ENCODE measurements at regions not wholly inside any gene's neighbourhood (a gene's known extent, or its start where the extent isn't known, plus 50 kb on each side); places are given as distances from the start of the nearest gene placed in this dataset.
"Not testable (repeated sequence)": the region's sequence is repeated elsewhere in the genome, so short reads cannot be mapped to it uniquely, and the experiment has no call there.

DNA sequence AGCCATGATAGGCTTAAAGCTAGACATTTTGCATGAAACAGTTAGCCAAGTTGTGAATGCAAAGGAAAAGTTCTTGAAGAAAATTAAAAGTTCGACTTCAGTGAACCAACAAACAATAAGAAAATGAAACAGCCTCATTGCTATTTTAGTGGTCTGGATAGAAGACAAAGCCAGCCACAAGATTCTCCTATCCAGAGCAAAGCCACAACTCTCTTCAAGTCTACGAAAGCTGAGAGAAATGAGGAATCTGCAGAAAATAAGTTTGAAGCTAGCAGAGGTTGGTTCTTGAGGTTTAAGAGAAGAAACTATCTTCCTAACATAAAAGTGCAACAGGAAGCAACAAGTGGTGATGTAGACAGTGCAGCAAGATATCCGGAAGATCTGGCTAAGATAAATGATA lies 271.4 kb upstream of the GRM3 start:
- DNase-seq, result no peak

GRCh38 chr7:86366946-86367345 lies 276.8 kb upstream of the GRM3 start:
- DNase-seq, result no peak

DNA sequence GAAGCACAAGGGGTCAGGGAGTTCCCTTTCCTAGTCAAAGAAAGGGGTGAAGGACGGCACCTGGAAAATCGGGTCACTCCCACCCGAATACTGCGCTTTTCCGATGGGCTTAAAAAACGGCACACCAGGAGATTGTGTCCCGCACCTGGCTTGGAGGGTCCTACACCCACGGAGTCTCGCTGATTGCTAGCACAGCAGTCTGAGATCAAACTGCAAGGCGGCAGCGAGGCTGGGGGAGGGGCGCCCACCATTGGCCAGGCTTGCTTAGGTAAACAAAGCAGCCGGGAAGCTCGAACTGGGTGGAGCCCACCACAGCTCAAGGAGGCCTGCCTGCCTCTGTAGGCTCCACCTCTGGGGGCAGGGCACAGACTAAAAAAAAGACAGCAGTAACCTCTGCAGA lies 303.3 kb upstream of the GRM3 start:
- DNase-seq, result not testable (repeated sequence)

- DNase-seq, result no peak
Observed at GRCh38 chr7:86339051-86339450, 304.7 kb upstream of the GRM3 start.

GRCh38 chr7:86328801-86329433 lies 314.8 kb upstream of the GRM3 start:
- no peak for DNase-seq

DNA sequence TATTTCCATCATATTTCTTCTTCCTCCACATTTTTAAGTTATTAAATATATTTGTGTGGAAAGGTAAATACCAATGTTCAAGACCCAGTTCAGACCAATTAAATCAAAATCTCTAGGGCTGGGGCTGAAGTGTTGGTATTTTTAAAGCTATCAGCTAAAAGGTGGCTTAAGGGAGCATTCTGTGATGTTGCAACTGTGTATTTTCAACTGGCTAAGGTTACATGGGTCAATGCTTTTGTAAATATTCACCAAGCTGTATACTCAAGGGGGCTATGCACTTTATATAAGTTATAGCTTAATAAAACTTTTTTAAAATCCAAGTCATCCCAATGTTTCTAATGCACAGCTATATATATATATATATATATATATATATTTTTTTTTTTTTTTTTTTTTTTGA lies 316.9 kb upstream of the GRM3 start:
- no peak for DNase-seq

- DNase-seq, result no peak
Observed at GRCh38 chr7:86320889-86321288, 322.8 kb upstream of the GRM3 start.

- DNase-seq, result no peak
Observed at GRCh38 chr7:86320341-86320740, 323.4 kb upstream of the GRM3 start.

DNA sequence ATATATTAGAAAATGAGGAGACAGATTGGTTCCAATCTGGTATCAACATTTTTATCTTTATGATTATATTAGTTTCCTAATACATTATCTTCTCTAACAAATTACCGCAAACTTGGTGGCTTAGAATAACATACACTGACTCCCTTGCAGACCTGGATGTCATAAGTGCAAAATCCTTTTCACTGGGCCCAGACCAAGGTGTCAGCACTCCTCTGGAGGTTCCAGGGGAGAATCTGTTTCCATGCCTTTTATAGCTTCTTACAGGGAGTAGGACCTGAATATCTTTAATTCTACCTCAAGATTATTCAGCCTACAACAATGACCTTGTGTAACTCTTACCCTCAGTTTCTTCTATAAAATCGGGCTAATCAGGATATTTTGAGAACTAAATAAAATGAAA lies 329.9 kb upstream of the GRM3 start:
- DNase-seq, result no peak

DNA sequence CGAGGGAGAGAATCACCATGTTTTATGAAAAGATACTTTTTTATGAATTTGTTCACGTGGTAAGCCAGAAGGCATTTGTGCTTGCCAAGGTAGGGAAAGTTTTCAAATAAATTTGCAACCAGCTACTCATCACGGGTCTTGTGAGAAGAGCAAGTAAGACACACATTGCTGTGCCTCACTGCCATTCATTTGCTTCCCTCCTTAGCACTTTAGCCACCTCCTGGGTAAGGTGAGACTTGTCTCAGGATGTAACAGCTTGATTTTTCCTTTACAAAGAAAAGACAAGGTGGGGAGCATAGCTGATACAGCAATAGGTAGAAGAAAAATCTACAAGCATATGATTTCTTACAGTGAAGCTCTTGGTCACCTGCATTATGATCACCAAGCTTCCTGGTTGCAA lies 342.4 kb upstream of the GRM3 start:
- no peak for DNase-seq

DNA sequence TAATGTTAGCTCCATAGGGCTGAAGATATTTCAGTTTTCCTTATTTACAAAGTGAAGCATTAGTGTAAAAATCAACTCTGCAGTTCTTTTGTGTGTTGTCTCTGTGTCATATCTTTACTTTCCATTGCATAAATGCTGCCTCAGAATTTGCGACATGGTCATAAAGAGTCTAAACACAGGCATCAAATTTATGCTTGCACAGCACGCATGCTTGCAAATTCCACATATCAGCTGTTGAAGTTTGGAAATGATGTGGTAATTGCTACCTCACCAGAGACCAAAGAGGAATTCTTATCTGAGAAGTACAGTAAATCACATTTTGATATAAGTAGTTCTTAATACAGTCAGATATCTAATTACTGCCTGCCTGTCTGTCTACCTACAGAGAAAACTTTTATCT lies 348.2 kb upstream of the GRM3 start:
- DNase-seq, result no peak

DNA sequence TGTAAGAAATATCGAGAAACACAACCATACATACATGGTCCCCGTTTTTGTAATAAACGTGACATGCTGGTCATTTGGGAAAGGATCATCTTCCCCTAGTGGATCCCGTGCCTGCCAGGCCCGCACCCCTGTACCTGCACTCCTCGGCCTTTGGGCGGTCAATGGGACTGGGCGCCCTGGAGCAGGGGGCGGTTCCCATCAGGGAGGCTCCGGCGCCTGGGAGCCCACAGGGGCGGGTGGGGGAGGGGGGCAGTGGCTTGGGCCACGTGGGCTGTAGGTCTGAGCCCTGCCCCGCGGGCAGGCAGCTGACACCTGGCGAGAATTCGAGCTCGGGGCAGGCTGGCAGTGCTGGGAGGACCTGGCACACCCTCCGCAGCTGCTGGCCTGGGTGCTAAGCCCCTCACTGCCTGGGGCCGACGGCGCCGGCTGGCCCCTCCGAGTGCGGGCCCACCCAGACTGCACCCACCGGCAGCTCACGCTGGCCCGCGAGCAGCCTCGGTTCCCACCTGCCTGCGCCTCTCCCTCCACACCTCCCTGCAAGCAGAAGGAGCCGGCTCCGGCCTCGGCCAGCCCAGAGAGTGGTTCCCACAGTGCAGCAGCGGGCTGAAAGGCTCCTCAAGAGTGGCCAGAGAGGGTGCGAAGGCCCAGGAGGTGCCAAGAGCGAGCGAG lies 361.6 kb upstream of the GRM3 start:
- DNase-seq, result no peak

- no peak for DNase-seq
Observed at GRCh38 chr7:86280150-86280549, 363.6 kb upstream of the GRM3 start.

DNA sequence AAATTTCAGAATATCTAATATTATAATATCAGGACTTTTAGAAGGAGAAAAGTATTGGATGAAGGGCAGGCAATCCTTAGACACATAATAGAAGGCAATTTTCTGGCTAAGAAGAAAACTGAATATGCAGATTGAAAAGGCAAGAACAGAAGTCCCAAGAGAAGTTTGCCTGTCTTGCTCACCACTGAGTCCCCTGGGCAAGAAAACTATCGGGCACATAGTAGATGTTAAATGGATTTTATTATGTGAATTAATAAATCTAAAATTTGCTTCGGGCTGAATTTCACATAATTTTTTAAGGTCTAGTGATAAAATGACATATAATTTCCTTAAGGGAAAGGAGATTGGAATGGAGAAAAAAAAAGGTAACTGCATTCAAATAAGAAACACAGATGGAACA lies 380.9 kb upstream of the GRM3 start:
- no peak for DNase-seq

DNA sequence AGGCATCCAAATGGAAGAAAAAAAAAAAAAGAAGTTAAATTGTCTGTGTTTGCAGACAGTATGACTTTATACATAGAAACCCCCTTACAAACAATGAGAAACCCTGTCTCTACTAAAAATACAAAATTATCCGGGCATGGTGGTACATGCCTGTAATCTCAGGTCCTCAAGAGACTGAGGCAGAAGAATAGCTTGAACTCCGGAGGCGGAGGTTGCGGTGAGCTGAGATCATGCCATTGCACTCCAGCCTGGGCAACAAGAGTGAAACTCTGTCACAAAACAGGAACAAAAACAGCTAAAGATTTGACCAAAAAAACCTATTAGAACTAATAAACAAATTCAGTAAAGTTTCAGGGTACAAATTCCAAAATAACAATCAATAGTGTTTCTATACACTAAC lies 385.8 kb upstream of the GRM3 start:
- no peak for DNase-seq

GRCh38 chr7:86252406-86252805 lies 391.3 kb upstream of the GRM3 start:
- no peak for DNase-seq

DNA sequence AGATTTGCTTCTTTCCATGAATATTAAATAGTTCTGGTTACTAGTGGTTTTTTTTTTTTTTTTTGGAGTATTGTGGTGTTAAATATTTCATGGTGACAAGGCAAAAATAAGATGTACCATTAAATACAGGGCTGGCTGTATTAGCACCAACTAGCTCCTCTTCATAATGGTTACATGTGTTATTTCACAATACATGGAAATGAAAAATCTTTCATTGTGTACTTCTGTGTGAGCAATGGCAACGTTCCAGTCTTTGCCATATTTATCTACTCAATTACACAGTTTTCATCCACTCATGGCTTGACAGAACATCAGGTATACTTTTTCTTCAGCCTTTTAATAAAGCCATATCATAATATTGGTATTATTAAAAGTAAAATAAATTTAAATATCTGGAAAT lies 394.7 kb upstream of the GRM3 start:
- no peak for DNase-seq

DNA sequence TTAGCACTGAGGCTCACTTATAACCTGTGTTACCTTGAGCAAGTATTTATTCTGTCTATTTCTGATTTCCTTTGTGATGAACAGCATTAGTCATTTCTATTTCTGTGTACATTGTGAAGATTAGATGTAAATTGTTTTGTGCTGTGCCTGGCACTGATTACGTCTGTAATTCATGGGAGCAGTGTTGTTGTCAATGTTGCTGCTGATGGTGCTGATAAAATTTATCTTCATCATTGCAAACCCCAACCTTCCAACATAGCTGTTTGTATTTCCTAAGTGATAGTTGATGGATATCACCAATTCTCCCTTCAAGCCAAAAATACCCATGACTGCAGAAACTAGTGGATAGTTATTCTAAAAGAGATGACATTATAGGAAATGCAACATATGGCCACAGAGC lies 400.5 kb upstream of the GRM3 start:
- no peak for DNase-seq

DNA sequence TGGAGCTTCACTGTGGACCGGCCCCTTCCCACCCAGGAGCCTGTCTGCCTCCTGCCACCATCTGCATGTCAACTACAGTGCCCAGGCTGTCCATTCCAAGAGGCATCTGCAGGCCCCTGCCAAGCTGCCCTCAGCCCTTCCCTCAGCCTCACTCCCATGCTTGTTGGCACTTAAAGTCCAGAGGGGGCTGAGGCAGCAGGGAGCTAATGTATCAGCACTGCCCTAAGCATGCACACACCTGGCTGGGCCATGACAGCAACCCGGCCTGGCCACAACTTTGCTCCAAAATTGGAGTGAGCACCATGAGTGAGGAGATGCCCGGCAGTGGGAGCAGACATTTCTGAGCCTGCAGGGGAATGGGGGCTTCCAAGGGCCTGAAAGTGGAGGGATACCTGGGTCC lies 417.5 kb upstream of the GRM3 start:
- no peak for DNase-seq

GRCh38 chr7:86222806-86223205 lies 420.9 kb upstream of the GRM3 start:
- DNase-seq, result no peak

GRCh38 chr7:86214734-86215133 lies 429.0 kb upstream of the GRM3 start:
- no peak for DNase-seq

DNA sequence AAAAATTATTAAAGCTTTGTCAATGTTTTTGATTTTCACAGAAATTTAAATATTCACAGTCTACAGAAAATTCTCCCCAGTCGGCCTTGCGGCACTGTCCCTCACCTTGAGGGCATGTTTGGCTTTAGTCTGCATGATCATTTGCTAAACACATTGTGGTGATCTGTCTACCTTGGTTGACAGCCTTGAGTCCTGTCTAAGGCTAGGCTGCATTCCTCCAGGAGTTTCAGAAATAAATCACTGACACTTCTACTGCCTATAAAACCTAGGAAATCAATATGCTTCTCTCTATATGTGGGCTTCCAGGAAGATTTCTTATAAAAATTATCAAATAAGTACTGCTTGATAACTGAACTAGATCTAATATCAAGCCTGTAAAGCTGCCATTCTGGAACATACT lies 430.7 kb upstream of the GRM3 start:
- DNase-seq, result no peak

GRCh38 chr7:86209036-86209435 lies 434.7 kb upstream of the GRM3 start:
- no peak for DNase-seq

- no peak for DNase-seq
Observed at GRCh38 chr7:86207740-86208139, 436.0 kb upstream of the GRM3 start.

- no peak for DNase-seq
Observed at GRCh38 chr7:86202833-86203232, 440.9 kb upstream of the GRM3 start.
